RWPE2 (cell line): ENCODE measurements at regions not wholly inside any gene's neighbourhood (a gene's known extent, or its start where the extent isn't known, plus 50 kb on each side); places are given as distances from the start of the nearest gene placed in this dataset.
"Not testable (repeated sequence)": the region's sequence is repeated elsewhere in the genome, so short reads cannot be mapped to it uniquely, and the experiment has no call there.

ENCODE experiments used
- ATAC-seq: fragments of 200-7000 bp; cut with Tn5 transposase; 3 replicates; pipeline ENCODE4 v1.9.1; 2021; ENCODE audit warnings: low read depth
- DNase-seq: peaks from one replicate; pipeline ENCODE4 v3.0.0-alpha.2; 2020; ENCODE audit warnings: low spot score
- H3K27ac ChIP-seq: fragments of 450-650 bp; 2 replicates; pipeline ENCODE4 v1.5.1; 2017; ENCODE audit warnings: mild to moderate bottlenecking; ENCODE audit not compliant: poor library complexity, severe bottlenecking
- H3K27me3 ChIP-seq: fragments of 250-450 bp; sonication (Bioruptor Pico); 2 replicates; pipeline ENCODE4 v1.5.1; 2021; ENCODE audit warnings: mild to moderate bottlenecking, moderate library complexity; ENCODE audit not compliant: insufficient read depth, poor library complexity, severe bottlenecking
- H3K36me3 ChIP-seq: fragments of 250-450 bp; sonication (Bioruptor Pico); 2 replicates; pipeline ENCODE4 v1.5.1; 2020; ENCODE audit warnings: low read depth, mild to moderate bottlenecking, moderate library complexity
- H3K4me1 ChIP-seq: fragments of 250-450 bp; sonication (Bioruptor Pico); 2 replicates; pipeline ENCODE4 v1.5.1; 2021; ENCODE audit warnings: mild to moderate bottlenecking, moderate library complexity; ENCODE audit not compliant: insufficient read depth, poor library complexity, severe bottlenecking
- H3K4me3 ChIP-seq: fragments of 250-450 bp; sonication (Bioruptor Pico); 2 replicates; pipeline ENCODE4 v1.5.1; 2021; ENCODE audit warnings: mild to moderate bottlenecking, moderate library complexity; ENCODE audit not compliant: severe bottlenecking
- H3K9me3 ChIP-seq: fragments of 250-450 bp; sonication (Bioruptor Pico); 2 replicates; pipeline ENCODE4 v1.5.1; 2021; ENCODE audit warnings: mild to moderate bottlenecking, moderate library complexity; ENCODE audit not compliant: severe bottlenecking
- TF ChIP-seq, protein P1 (sequence below): fragments of 450-650 bp; IDR thresholded peaks from one replicate; pipeline ENCODE4 v1.5.1; 2017; ENCODE audit warnings: mild to moderate bottlenecking, moderate library complexity; ENCODE audit not compliant: poor library complexity, severe bottlenecking

DNA sequence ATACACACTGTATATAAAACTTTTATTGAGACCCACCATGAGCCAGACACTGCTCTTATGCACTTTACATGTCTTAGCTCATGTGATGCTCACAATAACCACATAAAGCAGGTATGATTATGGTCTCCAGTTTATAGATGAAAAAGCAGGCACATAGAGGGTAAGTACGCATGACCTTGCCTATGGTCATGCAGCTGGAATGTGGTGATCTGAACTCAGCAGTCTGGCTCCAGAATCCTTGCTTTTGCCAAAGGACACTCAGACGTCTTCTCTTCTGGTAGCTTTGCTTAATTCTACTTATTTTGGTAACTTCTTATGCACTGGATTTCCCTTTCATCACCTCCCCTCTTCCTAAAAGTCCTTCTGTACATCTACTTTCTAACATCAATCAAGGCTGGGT is 103.3 kb upstream of the CRY1 start:
- Histone ChIP-seq H3K9me3 (no peaks in the 10 kb centered on the region), H3K27ac (no peak overlapping the region), H3K27me3 (no peaks in the 10 kb centered on the region), H3K4me1 (peaks cover 8% of the 10 kb centered on the region), H3K4me3 (no peak overlapping the region), H3K36me3 (no peaks in the 10 kb centered on the region)
- DNase-seq (no peak), ATAC-seq (no peak; the same call in 2 of the 3 replicates)
- TF ChIP-seq, protein P1, sequence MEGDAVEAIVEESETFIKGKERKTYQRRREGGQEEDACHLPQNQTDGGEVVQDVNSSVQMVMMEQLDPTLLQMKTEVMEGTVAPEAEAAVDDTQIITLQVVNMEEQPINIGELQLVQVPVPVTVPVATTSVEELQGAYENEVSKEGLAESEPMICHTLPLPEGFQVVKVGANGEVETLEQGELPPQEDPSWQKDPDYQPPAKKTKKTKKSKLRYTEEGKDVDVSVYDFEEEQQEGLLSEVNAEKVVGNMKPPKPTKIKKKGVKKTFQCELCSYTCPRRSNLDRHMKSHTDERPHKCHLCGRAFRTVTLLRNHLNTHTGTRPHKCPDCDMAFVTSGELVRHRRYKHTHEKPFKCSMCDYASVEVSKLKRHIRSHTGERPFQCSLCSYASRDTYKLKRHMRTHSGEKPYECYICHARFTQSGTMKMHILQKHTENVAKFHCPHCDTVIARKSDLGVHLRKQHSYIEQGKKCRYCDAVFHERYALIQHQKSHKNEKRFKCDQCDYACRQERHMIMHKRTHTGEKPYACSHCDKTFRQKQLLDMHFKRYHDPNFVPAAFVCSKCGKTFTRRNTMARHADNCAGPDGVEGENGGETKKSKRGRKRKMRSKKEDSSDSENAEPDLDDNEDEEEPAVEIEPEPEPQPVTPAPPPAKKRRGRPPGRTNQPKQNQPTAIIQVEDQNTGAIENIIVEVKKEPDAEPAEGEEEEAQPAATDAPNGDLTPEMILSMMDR, result no peak

DNA sequence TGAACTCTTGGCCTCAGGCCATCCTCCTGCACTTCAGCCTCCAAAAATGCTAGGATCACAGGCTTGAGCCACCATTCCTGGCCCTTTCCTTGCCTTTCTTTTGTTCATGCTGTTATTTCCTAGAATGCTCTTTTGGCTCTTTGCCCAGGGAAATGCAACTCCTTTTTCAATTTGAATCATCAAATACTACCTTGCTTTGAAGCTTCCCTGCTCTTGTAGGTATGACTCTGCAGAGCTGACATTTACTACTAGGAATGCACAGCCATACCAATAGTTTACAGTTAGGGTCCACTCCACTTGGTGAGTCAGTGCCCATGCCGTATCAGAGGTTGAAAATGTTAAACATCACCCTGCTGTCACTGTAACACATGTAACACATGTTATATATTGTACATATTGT is 107.0 kb upstream of the CRY1 start:
- Histone ChIP-seq H3K36me3 (no peaks in the 10 kb centered on the region), H3K9me3 (no peaks in the 10 kb centered on the region), H3K27ac (peak overlapping the region; percentile 29), H3K4me1 (peaks cover 8% of the 10 kb centered on the region), H3K4me3 (no peak overlapping the region), H3K27me3 (no peaks in the 10 kb centered on the region)
- ATAC-seq (peak; percentile 100), DNase-seq (no peak)
- TF ChIP-seq, protein P1, result no peak

DNA sequence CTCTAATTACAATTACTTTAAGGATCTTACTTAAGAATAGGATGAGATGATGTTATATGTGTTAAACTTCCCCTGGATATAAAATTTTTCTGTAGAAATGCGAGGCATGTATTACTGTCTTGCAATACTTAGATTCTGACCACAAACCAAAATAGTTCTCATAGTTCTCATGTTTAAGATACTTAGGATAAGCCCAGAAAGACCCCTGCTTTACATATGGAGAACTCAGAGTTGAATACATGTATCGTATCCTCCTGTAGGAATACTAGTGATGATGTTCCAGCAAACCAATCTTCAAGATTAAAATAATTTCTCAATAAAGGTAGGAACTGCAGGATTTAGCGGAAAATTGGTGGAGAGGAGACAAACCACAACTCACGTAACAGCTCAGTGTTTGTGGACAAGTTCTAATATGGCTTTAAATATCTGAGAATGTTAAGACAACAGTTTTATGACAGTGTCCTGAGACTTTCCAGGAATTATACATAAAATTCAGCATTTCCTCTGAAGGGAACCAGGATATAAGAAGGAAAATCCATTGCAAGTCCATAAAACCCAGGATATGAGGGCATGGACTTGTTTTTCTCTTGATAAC is 114.7 kb upstream of the CRY1 start:
- no peaks in the 10 kb centered on the region for H3K9me3 ChIP-seq
- no peak for DNase-seq
- no peak overlapping the region for H3K27ac ChIP-seq
- no peak for ATAC-seq
- H3K36me3 ChIP-seq, result no peaks in the 10 kb centered on the region
- H3K4me1 ChIP-seq, result no peaks in the 10 kb centered on the region
- TF ChIP-seq, protein P1, result no peak
- H3K4me3 ChIP-seq, result no peak overlapping the region
- H3K27me3 ChIP-seq, result no peaks in the 10 kb centered on the region

DNA sequence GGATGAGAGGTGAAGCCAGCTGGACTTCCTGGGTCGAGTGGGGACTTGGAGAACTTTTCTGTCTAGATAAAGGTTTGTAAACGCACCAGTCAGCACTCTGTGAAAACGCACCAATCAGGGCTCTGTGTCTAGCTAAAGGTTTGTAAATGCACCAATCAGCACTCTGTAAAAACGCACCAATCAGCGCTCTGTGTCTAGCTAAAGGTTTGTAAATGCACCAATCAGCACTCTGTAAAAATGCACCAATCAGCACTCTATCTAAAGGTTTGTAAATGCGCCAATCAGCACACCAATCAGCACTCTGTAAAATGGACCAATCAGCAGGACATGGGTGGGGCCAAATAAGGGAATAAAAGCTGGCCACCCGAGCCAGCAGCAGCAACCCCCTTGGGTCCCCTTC is 116.4 kb upstream of the CRY1 start:
- H3K27ac ChIP-seq, DNase-seq, H3K4me3 ChIP-seq, H3K27me3 ChIP-seq, H3K4me1 ChIP-seq, H3K9me3 ChIP-seq, ATAC-seq, H3K36me3 ChIP-seq: not testable (repeated sequence)

DNA sequence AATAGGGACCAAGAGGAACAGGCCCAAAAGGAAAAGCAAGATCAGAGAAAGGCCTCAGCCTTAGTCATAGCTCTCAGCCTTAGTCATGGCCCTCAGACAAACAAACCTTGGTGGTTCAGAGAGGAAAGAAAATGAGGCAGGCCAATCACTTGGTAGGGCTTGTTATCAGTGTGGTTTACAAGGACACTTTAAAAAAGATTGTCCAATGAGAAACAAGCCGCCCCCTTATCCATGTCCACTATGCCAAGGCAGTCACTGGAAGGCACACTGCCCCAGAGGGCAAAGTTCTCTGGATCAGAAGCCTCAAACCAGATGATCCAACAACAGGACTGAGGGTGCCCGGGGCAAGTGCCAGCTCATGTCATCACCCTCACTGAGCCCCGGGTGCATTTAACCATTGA is 121.0 kb upstream of the CRY1 start:
- H3K27ac ChIP-seq, H3K27me3 ChIP-seq, DNase-seq, H3K4me3 ChIP-seq, H3K9me3 ChIP-seq, H3K36me3 ChIP-seq, H3K4me1 ChIP-seq: not testable (repeated sequence)
- peak; percentile 70 for ATAC-seq

DNA sequence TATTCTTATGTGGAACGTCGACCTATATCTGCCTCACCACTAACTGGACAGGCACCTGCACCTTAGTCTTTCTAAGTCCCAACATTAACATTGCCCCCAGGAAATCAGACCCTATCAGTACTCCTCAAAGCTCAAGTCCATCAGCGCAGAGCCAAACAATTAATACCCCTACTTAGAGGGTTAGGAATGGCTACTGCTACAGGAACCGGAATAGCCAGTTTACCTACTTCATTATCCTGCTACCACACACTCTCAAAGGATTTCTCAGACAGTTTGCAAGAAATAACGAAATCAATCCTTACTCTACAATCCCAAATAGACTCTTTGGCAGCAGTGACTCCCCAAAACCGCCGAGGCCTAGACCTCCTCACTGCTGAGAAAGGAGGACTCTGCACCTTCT is 123.1 kb upstream of the CRY1 start:
- not testable (repeated sequence) for H3K27ac ChIP-seq, H3K4me3 ChIP-seq, H3K9me3 ChIP-seq, H3K4me1 ChIP-seq, H3K36me3 ChIP-seq, ATAC-seq, DNase-seq, H3K27me3 ChIP-seq
